Activated CD4-positive, alpha-beta memory T cell treated with anti-CD3 and anti-CD28 coated beads, Interleukin-2, amount 10 ng/mL, durations not matched to agents 7 days and 5 days (primary cell): ENCODE measurements at regions not wholly inside any gene's neighbourhood (a gene's known extent, or its start where the extent isn't known, plus 50 kb on each side); places are given as distances from the start of the nearest gene placed in this dataset.

Experiments
- CTCF ChIA-PET: fragments of 350-600 bp; sonication (Branson Sonifier 250); formaldehyde crosslinking; loops from one replicate; lab custom pipeline; 2021; ENCODE audit warnings: antibody characterized with exemption, inconsistent platforms; lab: Charles Lee
- POLR2A ChIA-PET: fragments of 350-600 bp; sonication (Branson Sonifier 250); formaldehyde crosslinking; loops from one replicate; lab custom pipeline; 2021; ENCODE audit warnings: antibody characterized with exemption; lab: Charles Lee
- DNase-seq: peaks from one replicate; pipeline ENCODE4 v3.0.0-alpha.2; 2020
- H3K27ac Mint-ChIP-seq: one replicate; pipeline ENCODE4 v1.8.0; 2021; ENCODE audit warnings: mild to moderate bottlenecking, mixed read lengths
- H3K27me3 Mint-ChIP-seq: one replicate; pipeline ENCODE4 v1.8.0; 2021; ENCODE audit warnings: mixed read lengths
- H3K36me3 Mint-ChIP-seq: one replicate; pipeline ENCODE4 v1.8.0; 2021; ENCODE audit warnings: low read depth, mixed read lengths
- H3K4me1 Mint-ChIP-seq: one replicate; pipeline ENCODE4 v1.8.0; 2021; ENCODE audit warnings: mixed read lengths
- H3K4me3 Mint-ChIP-seq: one replicate; pipeline ENCODE4 v1.8.0; 2021; ENCODE audit warnings: mild to moderate bottlenecking, mixed read lengths
- H3K9me3 Mint-ChIP-seq: one replicate; pipeline ENCODE4 v1.8.0; 2021; ENCODE audit warnings: mixed read lengths

- Mint-ChIP-seq H3K4me1 (no peaks in the 10 kb centered on the region), H3K4me3 (no peak overlapping the region), H3K27ac (no peak overlapping the region), H3K9me3 (peaks cover 8% of the 10 kb centered on the region), H3K36me3 (no peaks in the 10 kb centered on the region), H3K27me3 (no peaks in the 10 kb centered on the region)
- ChIA-PET CTCF (no interaction called here), POLR2A (no interaction called here)
- DNase-seq, result no peak
Measured at GRCh38 chr2:78549766-78550165, 475.7 kb upstream of the REG3G start.

DNA sequence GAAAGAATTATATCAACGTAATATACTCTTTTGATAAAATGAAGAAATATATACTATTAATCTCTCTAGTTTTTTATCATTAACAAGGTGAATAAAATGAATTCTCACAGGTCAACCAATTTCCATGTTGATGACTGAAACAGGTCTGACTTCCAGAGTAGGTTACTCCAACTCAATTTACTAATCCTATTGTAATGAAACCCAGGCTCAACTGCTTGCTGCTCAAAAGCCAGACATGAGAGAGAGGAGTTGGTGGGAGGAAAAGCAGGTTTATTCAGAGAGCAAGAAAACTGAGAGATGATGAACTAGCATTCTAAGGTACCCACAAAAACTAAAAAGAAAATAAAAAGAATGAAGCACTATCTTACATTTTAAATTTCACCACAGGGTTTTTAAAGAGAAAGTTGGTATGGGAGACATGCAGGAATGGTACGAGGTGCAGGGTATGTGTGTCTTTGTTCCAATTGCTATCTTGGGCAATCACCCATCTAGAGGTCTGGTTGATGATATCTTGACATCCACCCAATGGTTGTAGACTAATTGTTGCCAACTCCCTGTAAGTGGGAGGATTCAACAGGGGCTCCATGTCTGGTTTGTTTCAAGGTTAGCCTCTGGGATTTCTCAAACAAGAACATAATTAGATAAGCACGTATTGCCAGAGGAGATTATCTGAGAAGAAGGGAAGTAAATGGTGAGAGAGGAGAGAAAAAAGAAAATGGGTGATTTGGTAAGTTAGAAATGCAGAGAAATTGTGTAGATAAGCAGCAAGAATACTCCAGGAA, 471.4 kb upstream of the REG3G start:
- Mint-ChIP-seq H3K9me3 (peaks cover 5% of the 10 kb centered on the region), H3K27ac (no peak overlapping the region), H3K36me3 (no peaks in the 10 kb centered on the region), H3K4me1 (no peaks in the 10 kb centered on the region), H3K4me3 (no peak overlapping the region), H3K27me3 (no peaks in the 10 kb centered on the region)
- POLR2A ChIA-PET, result no interaction called here
- no peak for DNase-seq
- CTCF ChIA-PET, result no interaction called here

- H3K9me3 Mint-ChIP-seq, result peaks cover 8% of the 10 kb centered on the region
- CTCF ChIA-PET, result no interaction called here
- POLR2A ChIA-PET, result no interaction called here
Measured at GRCh38 chr2:78561876-78562275, 463.6 kb upstream of the REG3G start.

GRCh38 chr2:78564666-78565065, 460.8 kb upstream of the REG3G start:
- H3K27me3 Mint-ChIP-seq, result no peaks in the 10 kb centered on the region
- DNase-seq, result no peak
- H3K4me3 Mint-ChIP-seq, result no peak overlapping the region
- H3K27ac Mint-ChIP-seq, result no peak overlapping the region
- ChIA-PET POLR2A (no interaction called here), CTCF (no interaction called here)
- peaks cover 12% of the 10 kb centered on the region for H3K9me3 Mint-ChIP-seq
- H3K4me1 Mint-ChIP-seq, result no peaks in the 10 kb centered on the region
- no peaks in the 10 kb centered on the region for H3K36me3 Mint-ChIP-seq

More at GRCh38 chr2:78561876-78562275, 463.6 kb upstream of the REG3G start:
- no peaks in the 10 kb centered on the region for H3K4me1 Mint-ChIP-seq
- H3K27me3 Mint-ChIP-seq, result no peaks in the 10 kb centered on the region
- H3K27ac Mint-ChIP-seq, result no peak overlapping the region
- no peak overlapping the region for H3K4me3 Mint-ChIP-seq
- DNase-seq, result no peak
- no peaks in the 10 kb centered on the region for H3K36me3 Mint-ChIP-seq

- H3K27me3 Mint-ChIP-seq, result no peaks in the 10 kb centered on the region
- no peak overlapping the region for H3K4me3 Mint-ChIP-seq
- no peaks in the 10 kb centered on the region for H3K4me1 Mint-ChIP-seq
- ChIA-PET CTCF (no interaction called here), POLR2A (no interaction called here)
- no peaks in the 10 kb centered on the region for H3K36me3 Mint-ChIP-seq
- H3K9me3 Mint-ChIP-seq, result peaks cover 21% of the 10 kb centered on the region
- DNase-seq, result no peak
- no peak overlapping the region for H3K27ac Mint-ChIP-seq
Measured at GRCh38 chr2:78568782-78569373, 456.6 kb upstream of the REG3G start.

- H3K27ac Mint-ChIP-seq, result no peak overlapping the region
- CTCF ChIA-PET, result no interaction called here
Measured at GRCh38 chr2:78576409-78576808, 449.1 kb upstream of the REG3G start.

GRCh38 chr2:78585871-78586270, 439.6 kb upstream of the REG3G start:
- no peak overlapping the region for H3K4me3 Mint-ChIP-seq
- DNase-seq, result no peak
- no peaks in the 10 kb centered on the region for H3K4me1 Mint-ChIP-seq
- H3K9me3 Mint-ChIP-seq, result peaks cover 21% of the 10 kb centered on the region
- H3K27ac Mint-ChIP-seq, result no peak overlapping the region
- ChIA-PET CTCF (interaction anchor here (0.6 kb wide), 1 partner anchor 1873 kb away, joined by 3 read pairs; no protein-coding TSS in a partner anchor), POLR2A (no interaction called here)
- H3K36me3 Mint-ChIP-seq, result no peaks in the 10 kb centered on the region
- no peaks in the 10 kb centered on the region for H3K27me3 Mint-ChIP-seq

More at GRCh38 chr2:78576409-78576808, 449.1 kb upstream of the REG3G start:
- Mint-ChIP-seq H3K27me3 (no peaks in the 10 kb centered on the region), H3K36me3 (no peaks in the 10 kb centered on the region), H3K9me3 (peaks cover 9% of the 10 kb centered on the region), H3K4me3 (no peak overlapping the region), H3K4me1 (no peaks in the 10 kb centered on the region)
- DNase-seq, result no peak
- POLR2A ChIA-PET, result no interaction called here

DNA sequence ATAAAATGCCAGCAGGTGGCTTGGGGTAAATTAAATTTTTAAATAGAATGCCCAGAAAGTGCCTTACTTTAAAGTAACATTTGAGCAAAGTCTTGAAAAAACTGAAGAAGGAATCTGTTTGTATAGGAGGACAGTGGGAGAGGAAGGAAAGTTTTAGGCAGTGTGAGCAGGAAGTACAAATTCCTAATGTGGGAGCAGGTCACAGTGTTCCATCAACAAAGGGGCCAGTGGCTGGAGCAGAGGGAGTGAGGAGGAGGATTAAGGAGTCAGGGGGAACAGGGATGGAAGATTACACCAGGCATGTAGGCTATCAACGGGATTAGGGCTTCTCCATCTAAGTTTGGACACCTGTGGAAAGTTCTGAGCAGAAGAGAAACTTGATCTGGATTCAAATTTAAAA, 439.2 kb upstream of the REG3G start:
- POLR2A ChIA-PET, result no interaction called here
- Mint-ChIP-seq H3K4me1 (no peaks in the 10 kb centered on the region), H3K27me3 (no peaks in the 10 kb centered on the region), H3K4me3 (no peak overlapping the region), H3K36me3 (no peaks in the 10 kb centered on the region), H3K9me3 (peaks cover 22% of the 10 kb centered on the region), H3K27ac (no peak overlapping the region)
- CTCF ChIA-PET, result interaction anchor here (0.6 kb wide), 1 partner anchor 1874 kb away, joined by 3 read pairs; no protein-coding TSS in a partner anchor
- no peak for DNase-seq

DNA sequence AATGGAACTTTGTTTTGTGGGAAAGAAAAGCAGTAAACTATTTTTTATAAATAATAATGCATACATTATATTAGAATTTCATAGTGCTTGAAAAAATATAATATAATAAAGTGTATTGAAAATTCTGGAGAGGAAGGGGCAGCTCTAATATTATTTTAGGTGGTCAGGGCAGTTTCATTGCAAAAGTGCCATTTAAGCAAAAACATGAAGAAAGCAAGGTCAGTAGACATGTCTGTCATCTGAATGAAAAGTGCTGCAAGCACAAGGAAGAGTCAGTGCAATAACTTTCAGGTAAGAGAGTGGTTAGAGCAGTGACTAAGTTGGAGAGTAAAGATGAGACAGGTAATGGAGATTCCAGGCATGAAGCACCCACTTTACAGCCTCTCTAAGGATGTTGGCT, 435.6 kb upstream of the REG3G start:
- ChIA-PET CTCF (no interaction called here), POLR2A (no interaction called here)
- no peaks in the 10 kb centered on the region for H3K27me3 Mint-ChIP-seq
- H3K4me3 Mint-ChIP-seq, result no peak overlapping the region
- H3K27ac Mint-ChIP-seq, result no peak overlapping the region
- DNase-seq, result no peak
- no peaks in the 10 kb centered on the region for H3K4me1 Mint-ChIP-seq
- H3K9me3 Mint-ChIP-seq, result peaks cover 21% of the 10 kb centered on the region
- H3K36me3 Mint-ChIP-seq, result no peaks in the 10 kb centered on the region

- H3K4me3 Mint-ChIP-seq, result no peak overlapping the region
- no peaks in the 10 kb centered on the region for H3K27me3 Mint-ChIP-seq
- CTCF ChIA-PET, result no interaction called here
- POLR2A ChIA-PET, result no interaction called here
- DNase-seq, result no peak
- H3K9me3 Mint-ChIP-seq, result peaks cover 16% of the 10 kb centered on the region
- no peaks in the 10 kb centered on the region for H3K4me1 Mint-ChIP-seq
- no peaks in the 10 kb centered on the region for H3K36me3 Mint-ChIP-seq
- no peak overlapping the region for H3K27ac Mint-ChIP-seq
Measured at GRCh38 chr2:78592491-78592890, 433.0 kb upstream of the REG3G start.

GRCh38 chr2:78601113-78601512, 424.4 kb upstream of the REG3G start:
- H3K9me3 Mint-ChIP-seq, result peaks cover 6% of the 10 kb centered on the region
- ChIA-PET CTCF (no interaction called here), POLR2A (no interaction called here)
- H3K4me1 Mint-ChIP-seq, result no peaks in the 10 kb centered on the region
- no peaks in the 10 kb centered on the region for H3K36me3 Mint-ChIP-seq
- no peak for DNase-seq
- H3K27ac Mint-ChIP-seq, result no peak overlapping the region
- no peaks in the 10 kb centered on the region for H3K27me3 Mint-ChIP-seq
- no peak overlapping the region for H3K4me3 Mint-ChIP-seq

- no peaks in the 10 kb centered on the region for H3K36me3 Mint-ChIP-seq
- no peak overlapping the region for H3K4me3 Mint-ChIP-seq
- H3K4me1 Mint-ChIP-seq, result no peaks in the 10 kb centered on the region
- no peaks in the 10 kb centered on the region for H3K27me3 Mint-ChIP-seq
- no peak overlapping the region for H3K27ac Mint-ChIP-seq
- ChIA-PET CTCF (no interaction called here), POLR2A (no interaction called here)
- no peak for DNase-seq
- peaks cover 2% of the 10 kb centered on the region for H3K9me3 Mint-ChIP-seq
Measured at GRCh38 chr2:78602862-78603261, 422.6 kb upstream of the REG3G start.

- ChIA-PET CTCF (no interaction called here), POLR2A (no interaction called here)
- Mint-ChIP-seq H3K27ac (no peak overlapping the region), H3K4me3 (no peak overlapping the region), H3K4me1 (no peaks in the 10 kb centered on the region), H3K9me3 (peaks cover 2% of the 10 kb centered on the region), H3K27me3 (no peaks in the 10 kb centered on the region), H3K36me3 (no peaks in the 10 kb centered on the region)
- no peak for DNase-seq
Measured at GRCh38 chr2:78606895-78607294, 418.6 kb upstream of the REG3G start.

GRCh38 chr2:78614726-78615125, 410.8 kb upstream of the REG3G start:
- ChIA-PET CTCF (no interaction called here), POLR2A (no interaction called here)
- Mint-ChIP-seq H3K4me1 (no peaks in the 10 kb centered on the region), H3K9me3 (peaks cover 4% of the 10 kb centered on the region), H3K4me3 (no peak overlapping the region), H3K27ac (no peak overlapping the region), H3K36me3 (no peaks in the 10 kb centered on the region), H3K27me3 (no peaks in the 10 kb centered on the region)
- DNase-seq, result no peak
